ENCODE measurements at regions not wholly inside any gene's neighbourhood (a gene's known extent, or its start where the extent isn't known, plus 50 kb on each side); places are given as distances from the start of the nearest gene placed in this dataset.

DNA sequence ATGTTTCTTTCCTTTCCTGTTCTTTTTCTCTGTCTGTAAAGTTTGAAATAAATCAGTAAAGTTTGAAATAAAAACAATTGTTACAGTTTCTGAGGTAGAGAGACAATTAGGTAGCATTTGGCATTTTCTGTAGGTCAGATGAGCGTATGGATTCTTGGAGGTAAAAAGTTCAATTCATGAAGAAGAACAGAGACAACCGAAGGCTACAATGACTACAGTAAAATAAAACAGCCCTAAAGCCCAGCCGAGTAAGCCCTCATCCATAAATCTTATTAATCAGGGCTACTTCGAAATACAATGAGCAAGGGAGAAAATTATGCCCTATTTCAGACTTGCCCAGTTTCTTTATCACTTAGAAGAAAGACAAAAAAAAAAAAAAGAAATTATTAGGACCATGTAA is 941.9 kb upstream of the SLC10A2 start:
- TF ChIP-seq, protein P1, sequence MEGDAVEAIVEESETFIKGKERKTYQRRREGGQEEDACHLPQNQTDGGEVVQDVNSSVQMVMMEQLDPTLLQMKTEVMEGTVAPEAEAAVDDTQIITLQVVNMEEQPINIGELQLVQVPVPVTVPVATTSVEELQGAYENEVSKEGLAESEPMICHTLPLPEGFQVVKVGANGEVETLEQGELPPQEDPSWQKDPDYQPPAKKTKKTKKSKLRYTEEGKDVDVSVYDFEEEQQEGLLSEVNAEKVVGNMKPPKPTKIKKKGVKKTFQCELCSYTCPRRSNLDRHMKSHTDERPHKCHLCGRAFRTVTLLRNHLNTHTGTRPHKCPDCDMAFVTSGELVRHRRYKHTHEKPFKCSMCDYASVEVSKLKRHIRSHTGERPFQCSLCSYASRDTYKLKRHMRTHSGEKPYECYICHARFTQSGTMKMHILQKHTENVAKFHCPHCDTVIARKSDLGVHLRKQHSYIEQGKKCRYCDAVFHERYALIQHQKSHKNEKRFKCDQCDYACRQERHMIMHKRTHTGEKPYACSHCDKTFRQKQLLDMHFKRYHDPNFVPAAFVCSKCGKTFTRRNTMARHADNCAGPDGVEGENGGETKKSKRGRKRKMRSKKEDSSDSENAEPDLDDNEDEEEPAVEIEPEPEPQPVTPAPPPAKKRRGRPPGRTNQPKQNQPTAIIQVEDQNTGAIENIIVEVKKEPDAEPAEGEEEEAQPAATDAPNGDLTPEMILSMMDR (IDR thresholded peaks at IDR 0.05) = no peak
- TF ChIP-seq POLR2A (IDR thresholded peaks at IDR 0.05) = no peak
